ENCODE measurements at regions not wholly inside any gene's neighbourhood (a gene's known extent, or its start where the extent isn't known, plus 50 kb on each side); places are given as distances from the start of the nearest gene placed in this dataset.

DNA sequence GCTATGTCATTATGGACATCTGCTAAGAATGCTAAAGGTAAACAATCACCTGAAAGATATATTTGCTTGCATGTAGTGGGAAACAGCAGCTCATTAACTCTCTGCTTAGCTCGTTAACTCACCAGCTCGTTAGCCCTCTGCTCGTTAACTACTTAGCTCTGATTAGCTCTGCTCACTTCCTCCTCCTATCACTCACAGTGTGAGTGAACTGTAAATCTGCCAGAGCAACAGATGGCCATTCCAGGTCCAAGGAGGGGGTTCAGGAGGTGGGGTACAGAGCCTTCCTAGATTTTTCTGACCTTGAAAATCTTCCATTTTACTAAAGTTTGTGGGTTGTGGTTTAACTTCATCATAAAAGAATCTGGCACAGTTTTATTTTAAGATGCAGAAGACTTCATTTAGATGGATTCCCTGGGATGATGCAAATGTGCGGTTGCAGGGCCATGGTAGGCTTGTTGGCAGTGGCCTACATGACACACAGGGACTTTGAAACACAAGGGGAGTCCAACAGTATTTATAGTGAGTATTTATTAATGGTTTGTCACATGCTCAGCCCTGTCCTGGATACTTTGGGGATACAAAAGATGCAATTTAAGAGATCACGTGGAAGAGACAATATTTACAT lies 1633.7 kb upstream of the CELF4 start:
- H3K4me3 ChIP-seq (ENCODE audit: low read depth, low read length, poor library complexity, severe bottlenecking), result no peak overlapping the region
- no peaks in the 10 kb centered on the region for H3K36me3 ChIP-seq (ENCODE audit: insufficient read depth, low read length)
- H3K4me2 ChIP-seq (ENCODE audit: low read length), result no peak overlapping the region
- H2AFZ ChIP-seq (ENCODE audit: low read length), result no peak overlapping the region
- no peak for TF ChIP-seq CTCF (IDR thresholded peaks at IDR 0.05; ENCODE audit: low read length)
- TF ChIP-seq EZH2 (IDR thresholded peaks at IDR 0.05; ENCODE audit: borderline replicate concordance, low read length), result no peak
- no peak overlapping the region for H3K27ac ChIP-seq (ENCODE audit: low read depth, low read length, poor library complexity, severe bottlenecking)
- H3K9me3 ChIP-seq (ENCODE audit: low read length), result no peaks in the 10 kb centered on the region
- H3K79me2 ChIP-seq (ENCODE audit: insufficient read depth, low read length), result no peaks in the 10 kb centered on the region
- no peak overlapping the region for H3K9ac ChIP-seq (ENCODE audit: low read length)
- H3K9me2 ChIP-seq (ENCODE audit: low read depth, low read length), result no peaks in the 10 kb centered on the region
- H4K20me1 ChIP-seq (ENCODE audit: insufficient read depth, low read length), result no peaks in the 10 kb centered on the region
- no peaks in the 10 kb centered on the region for H3K27me3 ChIP-seq (ENCODE audit: insufficient read depth, low read length)
- H3K4me1 ChIP-seq (ENCODE audit: insufficient read depth, low read length, severe bottlenecking), result no peaks in the 10 kb centered on the region
- H3F3A ChIP-seq (ENCODE audit: insufficient read depth, low read length), result no peaks in the 10 kb centered on the region

- Histone ChIP-seq H4K20me1 (ENCODE audit: insufficient read depth, low read length) (no peaks in the 10 kb centered on the region), H3K4me1 (ENCODE audit: insufficient read depth, low read length, severe bottlenecking) (no peaks in the 10 kb centered on the region), H3K36me3 (ENCODE audit: insufficient read depth, low read length) (no peaks in the 10 kb centered on the region), H2AFZ (ENCODE audit: low read length) (no peak overlapping the region), H3K27me3 (ENCODE audit: insufficient read depth, low read length) (no peaks in the 10 kb centered on the region), H3K9me2 (ENCODE audit: low read depth, low read length) (no peaks in the 10 kb centered on the region), H3K27ac (ENCODE audit: low read depth, low read length, poor library complexity, severe bottlenecking) (no peak overlapping the region), H3K9me3 (ENCODE audit: low read length) (no peaks in the 10 kb centered on the region), H3K79me2 (ENCODE audit: insufficient read depth, low read length) (no peaks in the 10 kb centered on the region), H3K4me2 (ENCODE audit: low read length) (no peak overlapping the region), H3K9ac (ENCODE audit: low read length) (no peak overlapping the region), H3F3A (ENCODE audit: insufficient read depth, low read length) (no peaks in the 10 kb centered on the region), H3K4me3 (ENCODE audit: low read depth, low read length, poor library complexity, severe bottlenecking) (no peak overlapping the region)
- TF ChIP-seq EZH2 (IDR thresholded peaks at IDR 0.05; ENCODE audit: borderline replicate concordance, low read length), result no peak
- no peak for TF ChIP-seq CTCF (IDR thresholded peaks at IDR 0.05; ENCODE audit: low read length)
These were observed 1632.8 kb upstream of the CELF4 start for GRCh38 chr18:39198376-39198775.

DNA sequence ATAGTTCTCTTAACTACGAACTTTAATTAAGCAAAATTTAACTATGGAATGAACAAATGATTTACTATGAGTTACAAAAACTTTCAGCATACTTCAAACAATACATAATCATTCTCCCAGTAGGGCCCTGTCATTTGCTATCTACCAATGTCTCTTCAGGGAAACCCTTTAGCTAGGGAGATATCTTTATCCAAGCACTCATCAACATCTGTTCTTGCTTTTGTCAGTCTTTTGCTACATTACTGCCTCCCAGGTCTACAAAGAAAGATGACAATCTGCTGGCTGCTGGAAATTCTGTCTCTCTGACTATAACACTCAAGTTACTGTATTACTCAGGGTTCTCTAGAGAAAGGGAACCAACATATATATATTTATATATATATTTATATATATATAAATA lies 1626.3 kb upstream of the CELF4 start:
- Histone ChIP-seq H3K9ac (ENCODE audit: low read length) (no peak overlapping the region), H3K4me2 (ENCODE audit: low read length) (no peak overlapping the region)
- TF ChIP-seq CTCF (IDR thresholded peaks at IDR 0.05; ENCODE audit: low read length), result no peak
- TF ChIP-seq EZH2 (IDR thresholded peaks at IDR 0.05; ENCODE audit: borderline replicate concordance, low read length), result no peak

More for the DNA sequence above, 1626.3 kb upstream of the CELF4 start:
- H3K27me3 ChIP-seq (ENCODE audit: insufficient read depth, low read length), result no peaks in the 10 kb centered on the region
- no peak overlapping the region for H3K27ac ChIP-seq (ENCODE audit: low read depth, low read length, poor library complexity, severe bottlenecking)
- no peaks in the 10 kb centered on the region for H3K4me1 ChIP-seq (ENCODE audit: insufficient read depth, low read length, severe bottlenecking)
- no peaks in the 10 kb centered on the region for H3K9me2 ChIP-seq (ENCODE audit: low read depth, low read length)
- no peaks in the 10 kb centered on the region for H3K36me3 ChIP-seq (ENCODE audit: insufficient read depth, low read length)
- H3K79me2 ChIP-seq (ENCODE audit: insufficient read depth, low read length), result no peaks in the 10 kb centered on the region
- no peaks in the 10 kb centered on the region for H3F3A ChIP-seq (ENCODE audit: insufficient read depth, low read length)
- H2AFZ ChIP-seq (ENCODE audit: low read length), result no peak overlapping the region
- no peaks in the 10 kb centered on the region for H3K9me3 ChIP-seq (ENCODE audit: low read length)
- H3K4me3 ChIP-seq (ENCODE audit: low read depth, low read length, poor library complexity, severe bottlenecking), result no peak overlapping the region
- no peaks in the 10 kb centered on the region for H4K20me1 ChIP-seq (ENCODE audit: insufficient read depth, low read length)
